Stimulated activated CD8-positive, alpha-beta memory T cell treated with anti-CD3 and anti-CD28 coated beads, Interleukin-7, amount 100 ng/mL, for 1 hour (primary cell): ENCODE measurements at regions not wholly inside any gene's neighbourhood (a gene's known extent, or its start where the extent isn't known, plus 50 kb on each side); places are given as distances from the start of the nearest gene placed in this dataset.

ENCODE experiments used
- DNase-seq, 2 donors: peaks; one replicate each; pipeline ENCODE4 v3.0.0-alpha.2; 2020; ENCODE audit warnings: low read depth in 2 of 2

DNA sequence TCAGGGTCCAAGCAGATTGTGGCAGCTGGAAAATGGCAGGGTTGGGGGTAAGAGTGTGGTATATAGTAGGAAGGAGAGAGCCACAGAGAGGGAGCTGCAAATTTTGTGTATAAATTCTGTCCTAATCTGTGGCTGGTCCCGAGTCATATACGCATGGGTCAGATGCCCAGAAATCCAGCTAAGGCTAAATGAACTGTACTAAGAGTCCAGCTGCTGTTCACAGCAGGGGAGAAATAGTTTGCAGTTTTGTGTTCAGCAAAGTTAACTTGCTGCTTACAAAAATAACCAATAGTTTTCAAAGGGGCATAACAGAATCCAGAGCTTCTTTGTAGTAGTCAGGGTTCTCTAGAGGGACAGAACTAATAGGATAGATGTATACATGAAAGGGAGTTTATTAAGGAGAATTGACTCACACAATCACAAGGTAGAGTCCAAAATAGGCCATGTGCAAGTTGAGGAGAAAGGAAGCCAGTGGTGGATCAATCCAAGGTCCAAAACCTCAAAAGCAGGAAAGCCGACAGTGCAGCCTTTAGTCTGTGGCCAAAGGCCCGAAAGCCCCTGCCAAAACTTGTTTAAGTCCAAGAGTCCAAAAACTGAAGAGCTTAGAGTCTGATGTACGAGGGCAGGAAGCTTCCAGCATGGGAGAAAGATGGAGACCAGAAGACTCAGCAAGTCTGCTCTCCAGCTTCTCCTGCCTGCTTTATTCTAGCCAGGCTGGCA, 146.1 kb upstream of the KBTBD8 start:
- DNase-seq = no peak

DNA sequence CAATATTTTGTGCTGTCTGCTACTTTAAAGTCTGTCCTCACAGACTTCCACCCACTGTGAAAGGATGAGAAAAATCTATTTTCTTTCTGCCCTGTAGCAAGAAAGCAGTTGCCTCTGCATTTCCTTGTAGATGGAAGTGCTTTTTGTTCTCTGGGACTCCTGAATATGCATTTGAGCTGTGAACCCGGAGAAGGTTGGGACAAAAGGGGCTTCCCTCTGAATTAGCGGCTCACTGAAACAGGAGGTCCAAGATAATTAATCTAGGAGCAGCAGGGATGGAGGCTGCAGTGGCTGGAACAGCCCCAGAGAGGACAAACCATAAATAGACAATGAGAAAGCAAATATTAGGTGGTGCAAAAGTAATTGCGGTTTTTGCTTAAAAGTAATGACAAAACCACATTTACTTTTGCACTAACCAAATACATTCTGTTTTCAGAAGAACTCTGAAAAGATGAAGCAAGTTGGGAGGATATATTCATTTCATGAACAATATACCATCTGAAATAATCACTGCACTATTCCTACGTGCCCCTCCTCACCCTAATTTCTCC, 143.4 kb upstream of the KBTBD8 start:
- DNase-seq = no peak

DNA sequence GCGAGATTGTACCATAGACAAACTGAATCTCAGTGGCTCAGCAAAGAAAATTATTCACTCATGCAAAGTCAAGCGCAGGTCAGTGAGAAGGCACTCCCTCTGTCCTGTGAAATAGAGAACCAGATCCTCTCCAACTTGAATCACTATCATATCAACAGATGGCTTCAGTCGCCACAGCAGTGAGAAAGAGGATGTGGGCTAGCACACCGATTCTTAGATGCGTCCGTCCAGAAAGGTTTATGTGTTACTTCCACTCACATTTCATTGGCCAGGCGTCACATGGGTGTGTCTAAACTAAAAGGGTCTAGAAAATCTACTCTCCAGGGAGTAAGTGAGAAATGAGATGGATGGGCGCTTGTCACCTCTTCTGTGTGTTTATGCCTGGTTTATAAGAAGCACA, 141.6 kb upstream of the KBTBD8 start:
- DNase-seq = no peak

DNA sequence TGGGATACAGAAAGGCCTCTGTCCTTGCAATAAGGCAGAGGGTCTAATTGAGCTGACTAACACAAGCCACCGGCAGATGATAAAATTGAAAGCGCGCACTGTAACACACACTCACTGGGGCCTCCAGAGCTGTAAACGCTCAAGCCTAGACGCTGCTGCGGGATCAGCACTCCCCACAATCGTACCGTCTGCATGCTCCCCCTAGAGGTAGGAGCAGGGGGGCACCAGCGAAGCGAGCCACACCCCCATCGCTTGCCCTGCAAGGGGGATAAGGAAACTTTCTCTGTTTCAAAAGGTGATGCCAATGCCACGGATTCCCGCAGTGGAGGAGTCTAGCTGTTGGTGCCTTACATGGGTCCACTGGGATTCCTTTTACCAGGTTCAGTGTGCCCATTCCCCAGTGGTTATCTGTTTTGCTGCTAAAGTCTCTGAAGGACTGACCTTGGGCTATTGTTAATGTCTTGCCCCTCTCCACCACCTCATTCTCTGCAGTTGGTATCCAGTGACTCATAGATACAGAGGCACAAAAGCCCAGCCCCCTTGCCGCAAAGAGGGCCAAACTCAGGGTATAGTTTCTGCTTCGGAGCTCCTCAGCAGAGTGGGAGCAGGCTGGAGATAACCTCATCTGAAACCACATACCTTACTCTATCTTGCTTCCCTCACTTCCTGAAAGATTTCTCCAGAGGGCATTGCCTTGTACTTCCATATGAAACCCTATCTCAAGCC, 139.3 kb upstream of the KBTBD8 start:
- no peak for DNase-seq

DNA sequence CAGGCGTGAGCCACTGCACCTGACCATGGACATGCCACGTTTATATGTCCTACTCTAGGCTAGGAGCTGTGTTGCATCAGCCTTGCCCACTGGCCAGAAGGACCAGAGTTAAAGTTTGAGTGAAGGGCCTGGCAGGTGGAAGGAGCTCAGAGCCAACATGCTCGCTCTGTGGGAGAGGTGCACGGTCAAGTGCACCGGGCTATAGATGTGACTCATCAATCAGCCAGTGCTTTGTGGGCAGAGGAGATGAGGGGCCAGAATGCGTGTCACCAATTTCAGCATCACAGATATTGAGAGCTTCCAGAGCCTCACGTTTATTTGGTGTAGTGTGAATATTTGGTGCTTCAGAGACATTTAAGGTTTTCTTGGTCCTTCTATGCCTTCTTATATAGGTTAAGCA, 137.3 kb upstream of the KBTBD8 start:
- no peak for DNase-seq

DNA sequence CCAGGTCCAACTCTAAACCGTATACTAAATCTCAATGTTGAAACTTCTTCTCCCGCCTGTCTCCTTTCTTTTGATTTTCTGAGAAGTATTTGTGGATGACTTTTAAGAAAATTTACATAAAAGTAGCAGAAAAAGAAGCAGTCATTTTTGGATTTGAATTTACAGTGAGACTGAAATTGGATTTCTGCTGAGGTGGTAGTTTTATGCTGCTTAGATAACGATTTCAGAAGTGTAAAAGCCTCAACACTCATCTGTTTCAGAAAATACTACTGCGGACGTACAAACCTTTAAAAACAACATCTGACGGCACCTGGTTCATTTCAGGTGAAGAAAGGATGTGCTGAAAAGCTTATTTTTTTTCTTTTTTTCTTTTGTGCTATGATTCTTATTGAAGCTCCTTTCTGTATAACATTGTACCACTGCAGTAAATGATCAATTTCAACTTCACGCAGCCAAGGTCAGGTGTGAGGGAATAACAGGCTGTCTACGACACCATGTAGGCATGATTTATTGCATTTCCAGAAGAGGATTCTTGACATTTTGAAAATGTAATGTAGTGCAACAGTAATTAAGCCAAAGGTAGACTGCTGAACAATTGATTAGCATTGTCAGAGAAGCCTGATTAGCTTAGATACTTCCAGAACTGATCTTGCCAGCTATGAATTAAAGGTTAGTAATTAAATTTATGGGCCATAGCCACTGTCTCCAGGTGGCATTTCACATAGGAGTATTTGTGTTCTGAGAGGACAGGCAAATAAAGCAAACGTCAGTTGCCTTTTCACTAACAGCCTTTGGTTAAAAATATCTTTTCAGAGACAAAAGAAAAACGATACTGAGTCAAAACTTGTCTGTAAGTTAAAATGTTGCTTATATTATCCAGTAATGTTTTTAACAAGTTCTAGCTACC, 134.6 kb upstream of the KBTBD8 start:
- no peak for DNase-seq

DNA sequence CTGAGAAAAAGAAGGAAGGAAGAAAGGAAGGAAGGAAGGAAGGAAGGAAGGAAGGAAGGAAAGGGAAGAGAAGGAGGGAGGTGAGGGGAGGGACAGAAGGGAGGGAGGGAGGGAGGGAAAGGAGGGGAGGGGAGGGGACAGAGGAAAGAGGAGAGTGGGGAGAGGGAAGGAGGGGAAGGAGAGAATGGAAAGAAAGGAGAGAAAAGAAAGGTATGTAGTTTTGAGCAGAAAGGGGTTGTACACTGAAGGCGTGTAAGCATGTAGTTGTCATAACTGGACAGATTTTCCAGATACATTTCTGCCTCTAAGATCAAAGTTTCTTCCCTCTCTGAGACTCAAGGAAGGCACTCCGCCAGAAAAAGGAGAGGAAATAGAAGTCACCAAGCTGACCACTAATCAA, 113.4 kb upstream of the KBTBD8 start:
- no peak for DNase-seq

DNA sequence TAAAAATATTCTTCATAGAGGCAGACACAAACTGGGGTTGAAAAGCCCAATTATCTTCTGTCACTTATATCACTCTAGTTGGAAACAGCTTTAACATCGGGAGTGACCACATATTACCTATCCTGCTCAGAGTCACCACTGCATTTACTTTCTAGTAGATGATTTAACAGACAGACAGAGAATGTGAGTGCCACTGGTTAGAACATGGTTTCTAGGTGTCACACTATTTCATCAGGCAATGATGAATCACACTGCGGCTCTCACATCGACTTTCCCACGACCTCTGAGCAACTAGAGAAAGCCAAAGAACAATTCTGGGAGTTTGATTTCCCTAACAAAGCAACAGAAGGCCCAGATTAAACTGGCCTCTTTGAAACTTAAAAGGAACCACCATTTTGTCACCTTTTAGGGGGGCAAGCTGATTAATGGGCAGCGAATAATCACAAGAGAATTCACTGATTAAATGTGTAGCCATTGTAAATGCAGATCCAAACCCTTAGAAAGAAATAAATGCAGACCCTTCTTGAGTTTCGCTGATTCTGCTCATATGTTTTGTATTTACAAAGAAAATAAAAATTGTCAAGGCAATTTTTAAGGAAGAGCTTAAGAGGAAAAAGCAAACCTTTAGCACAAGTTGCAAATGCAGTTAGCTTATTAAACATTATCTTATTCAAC, 112.6 kb upstream of the KBTBD8 start:
- no peak for DNase-seq

DNA sequence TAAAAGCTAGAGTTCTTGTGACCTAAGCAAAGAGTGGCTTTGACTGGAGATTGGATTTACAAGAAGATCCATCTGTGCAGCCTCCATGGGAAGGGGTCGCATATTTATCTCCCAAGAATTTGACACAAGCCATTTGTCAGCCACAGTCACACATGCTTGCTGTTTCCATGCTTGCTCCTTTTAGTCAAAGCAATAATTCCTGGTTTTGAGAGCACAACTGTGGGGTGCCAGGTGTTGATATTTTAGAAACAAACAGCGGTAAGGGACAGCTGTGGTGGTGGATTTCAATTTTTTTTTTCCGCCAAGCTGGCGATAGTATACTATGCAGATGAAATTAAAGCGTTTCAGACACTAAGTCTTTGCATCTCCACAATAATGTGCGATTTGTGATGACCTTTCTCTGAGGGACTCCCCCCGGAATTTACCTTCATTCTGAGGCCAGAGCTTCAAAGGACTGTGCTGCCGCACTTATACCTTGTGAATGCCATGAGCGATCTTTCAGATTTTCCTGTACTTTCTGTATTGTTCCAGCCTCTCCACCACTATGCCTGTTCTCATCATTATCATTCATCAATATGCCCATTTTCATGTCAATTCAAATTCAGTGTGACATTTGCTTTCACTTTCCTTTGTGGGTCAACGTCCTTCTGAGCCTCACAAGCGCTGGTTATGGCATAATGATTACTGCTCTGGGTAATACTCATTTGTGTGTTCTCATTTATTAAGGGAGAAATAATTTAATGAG, 108.2 kb upstream of the KBTBD8 start:
- DNase-seq = no peak

DNA sequence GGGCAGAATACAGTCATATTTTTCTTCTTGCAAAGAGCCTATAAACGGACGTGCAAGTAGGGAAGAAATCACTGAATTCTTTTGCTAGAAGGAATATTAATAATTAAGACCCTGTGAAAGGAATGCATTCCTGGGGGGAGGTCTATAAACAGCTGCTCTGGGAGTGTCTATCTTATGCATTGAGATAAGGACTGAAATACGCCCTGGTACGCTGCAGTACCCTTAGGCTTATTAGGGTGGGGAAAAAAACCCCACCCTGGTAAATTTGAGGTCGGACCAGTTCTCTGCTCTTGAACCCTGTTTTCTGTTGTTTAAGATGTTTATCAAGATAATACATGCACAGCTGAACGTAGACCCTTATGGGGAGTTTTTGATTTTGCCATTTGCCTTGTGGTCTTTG, 100.0 kb upstream of the KBTBD8 start:
- DNase-seq = no peak

DNA sequence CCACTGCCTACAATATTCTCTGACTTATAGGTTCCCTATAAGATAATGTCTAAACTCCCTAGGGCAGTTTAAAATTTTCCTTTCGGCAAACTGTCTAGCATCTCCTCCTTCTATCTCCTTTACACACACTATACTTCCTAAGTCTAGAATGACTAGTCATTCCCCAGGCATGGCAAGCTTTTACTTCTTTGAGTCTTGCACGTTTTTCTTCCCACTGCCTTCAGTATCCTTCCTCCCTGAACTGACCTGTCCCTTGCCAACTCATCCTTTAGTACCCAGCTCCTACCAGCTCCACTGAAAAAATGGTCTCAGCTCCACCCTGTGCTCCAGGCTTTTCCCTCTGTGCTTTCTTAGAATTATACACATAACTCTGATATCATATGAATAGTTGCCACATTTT, 93.8 kb upstream of the KBTBD8 start:
- no peak for DNase-seq

DNA sequence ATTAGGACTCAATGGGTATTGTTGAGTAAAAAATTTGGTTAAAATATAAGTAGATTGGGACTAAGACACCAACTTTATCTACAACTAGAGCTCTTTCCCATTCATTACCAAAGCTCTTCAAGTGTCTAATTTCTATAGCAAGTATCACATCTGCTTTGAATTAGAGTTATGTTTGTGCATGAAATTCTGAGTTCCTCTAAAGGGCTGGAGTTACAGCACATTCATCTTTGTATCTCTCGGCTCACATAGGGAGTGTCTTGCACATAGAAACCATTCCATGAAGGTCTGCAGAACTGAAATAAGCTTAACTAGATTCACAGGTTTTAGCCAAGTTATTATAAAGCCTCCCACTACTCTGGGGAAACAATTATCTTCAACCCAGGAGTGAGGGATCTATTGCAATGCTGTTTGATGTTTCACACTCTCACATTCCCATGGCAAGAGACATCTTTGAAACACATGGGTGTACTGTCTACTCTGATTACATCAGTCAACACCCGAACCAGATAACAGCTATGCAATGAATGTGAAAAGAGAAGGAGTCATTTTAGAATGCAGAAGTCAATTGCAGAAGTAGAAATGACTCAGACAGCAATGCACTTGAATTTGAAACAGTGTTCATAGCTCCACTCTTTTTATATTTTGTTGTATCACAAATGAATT, 93.1 kb upstream of the KBTBD8 start:
- no peak for DNase-seq

DNA sequence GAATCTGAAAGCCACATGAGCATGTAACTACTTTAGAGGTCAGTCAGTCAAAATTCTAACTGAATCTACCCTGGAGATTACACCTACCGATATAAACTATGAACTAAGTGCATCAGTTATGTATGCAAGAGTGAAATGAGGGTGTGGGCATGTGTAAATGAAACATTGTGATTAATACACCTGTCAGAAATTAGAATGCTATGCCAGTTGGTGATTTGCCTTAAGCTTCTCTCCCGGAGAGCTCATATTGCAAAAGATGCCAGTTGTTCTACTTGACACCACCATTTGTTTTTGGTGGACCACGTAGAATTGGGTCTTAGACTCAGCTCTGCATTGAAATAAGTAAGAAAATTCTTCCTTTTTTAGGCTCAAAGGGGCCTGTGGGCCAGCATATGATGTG, 91.0 kb upstream of the KBTBD8 start:
- no peak for DNase-seq

DNA sequence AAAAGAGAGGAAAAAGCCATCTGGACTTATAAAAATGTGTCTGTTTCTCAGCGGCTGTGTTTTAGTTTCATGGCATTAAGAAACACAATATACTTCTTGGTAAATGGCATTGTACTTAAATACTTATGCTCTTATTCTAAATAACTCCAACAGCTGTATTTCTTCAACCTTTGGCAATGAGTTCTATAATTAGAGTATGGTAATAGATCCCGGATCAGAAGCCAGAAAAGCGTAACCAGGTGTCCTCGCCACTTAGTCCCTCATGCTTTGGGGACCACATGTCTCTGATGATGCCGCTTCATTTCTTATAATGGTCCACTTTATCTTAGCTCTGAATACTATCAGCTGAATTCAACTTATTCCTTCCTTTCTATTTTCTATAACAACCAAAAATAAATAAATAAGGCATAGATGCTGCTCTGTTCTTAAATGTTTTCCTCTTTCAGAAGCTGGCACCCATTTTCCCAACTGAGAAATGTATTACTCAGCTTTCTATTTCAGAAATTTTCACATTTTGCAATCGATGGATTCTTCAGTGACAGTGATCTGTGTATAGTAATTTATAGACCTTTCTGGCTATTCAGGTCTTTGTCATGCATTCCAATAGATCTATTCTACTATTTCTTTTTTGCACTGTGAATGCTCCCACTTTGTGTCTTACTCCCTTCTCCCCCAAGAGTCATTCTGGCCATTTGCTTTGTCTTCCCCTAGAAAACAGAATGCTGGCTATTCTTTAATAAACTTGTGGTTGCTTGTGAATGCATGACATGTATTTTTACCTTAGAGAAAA, 87.6 kb upstream of the KBTBD8 start:
- no peak for DNase-seq

DNA sequence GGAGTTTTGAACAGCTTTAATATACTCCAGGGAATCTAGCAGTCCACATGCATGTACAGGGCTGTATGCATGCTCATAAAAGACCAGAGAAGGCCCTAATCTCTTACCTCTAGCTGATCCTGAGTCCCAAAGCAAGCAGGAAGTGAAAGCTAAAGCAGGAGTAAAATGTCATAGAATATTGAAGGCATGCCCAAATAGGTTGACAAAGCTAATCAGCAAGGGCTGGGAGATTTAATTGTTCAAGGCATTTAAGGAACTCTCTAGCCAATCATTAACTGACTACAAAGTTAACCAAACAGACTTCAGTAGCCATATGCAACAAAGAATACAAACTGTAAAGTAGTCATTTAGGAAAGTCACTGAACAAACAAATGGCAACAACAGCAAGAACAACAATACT, 85.8 kb upstream of the KBTBD8 start:
- DNase-seq = no peak

DNA sequence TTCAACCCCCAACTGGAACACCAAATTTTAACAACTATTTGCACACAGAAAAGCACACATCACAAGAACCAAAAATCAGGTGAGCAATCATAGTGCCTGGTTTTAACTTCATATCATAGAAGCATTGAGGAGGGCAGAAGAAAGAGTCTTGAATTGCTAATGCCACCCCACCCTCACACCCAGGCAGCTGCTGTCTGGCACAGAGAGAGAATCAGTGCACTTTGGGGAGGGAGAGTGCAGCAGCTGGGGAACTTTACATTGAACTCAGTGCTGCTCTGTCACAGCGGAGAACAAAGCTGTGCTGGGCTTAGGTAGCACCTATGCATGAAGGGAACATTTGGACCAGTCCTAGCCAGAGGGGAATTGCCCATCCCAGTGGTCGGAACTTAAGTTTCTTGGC, 76.0 kb upstream of the KBTBD8 start:
- no peak for DNase-seq

DNA sequence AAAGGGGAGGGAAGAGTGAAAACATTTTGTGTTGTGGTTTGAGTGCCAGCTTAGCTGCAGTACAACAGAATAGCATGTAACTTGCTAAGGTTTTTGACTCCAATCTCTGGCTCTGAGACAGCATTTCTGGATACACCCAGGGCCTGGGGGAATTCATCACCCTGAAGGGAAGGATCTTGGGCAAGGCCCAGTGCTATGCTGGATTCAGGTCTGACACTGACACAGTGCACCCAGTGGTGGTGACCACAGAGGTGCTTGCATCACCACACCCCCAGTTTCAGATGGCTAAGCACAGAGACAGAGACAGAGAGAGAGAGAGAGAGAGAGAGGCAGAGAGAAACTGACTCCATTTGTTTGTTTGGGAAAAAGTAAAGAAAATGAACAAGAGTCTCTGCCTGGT, 74.1 kb upstream of the KBTBD8 start:
- no peak for DNase-seq

DNA sequence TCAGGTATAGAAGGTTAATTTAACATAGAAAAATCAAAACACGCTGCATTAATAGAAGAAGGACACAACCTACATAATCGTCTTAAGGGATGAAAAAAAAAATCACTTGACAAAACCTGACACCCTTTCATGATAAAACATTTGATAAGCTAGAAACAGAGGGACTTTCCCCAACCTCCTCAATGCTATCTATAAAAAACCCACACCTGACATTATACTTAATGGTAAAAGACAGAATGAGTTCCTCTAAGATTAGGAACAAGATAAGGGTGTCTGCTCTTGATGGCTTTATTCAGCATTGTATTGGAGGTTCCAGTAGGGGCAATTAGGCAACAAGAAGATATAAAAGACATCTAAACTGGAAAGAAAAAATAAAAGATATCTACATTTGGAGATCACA, 69.9 kb upstream of the KBTBD8 start:
- no peak for DNase-seq

DNA sequence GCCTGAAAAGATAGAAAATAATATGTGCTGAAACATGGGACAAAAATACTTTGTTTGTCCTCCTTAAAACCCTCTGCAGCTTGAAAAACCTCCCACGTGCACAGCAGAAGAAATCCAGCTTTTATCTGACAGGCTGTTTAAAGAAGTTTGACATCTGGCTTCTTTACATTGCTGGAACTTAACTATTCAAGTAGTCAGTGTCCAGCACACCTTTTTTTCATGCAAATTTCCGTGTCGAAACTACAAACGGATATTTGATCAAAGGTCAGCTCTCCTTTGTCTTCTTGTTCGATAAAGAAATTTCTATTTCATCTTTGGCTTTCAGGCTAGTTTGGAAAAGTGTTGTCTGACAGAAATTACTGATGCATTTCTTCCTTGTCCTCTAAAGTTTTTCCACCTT, 66.8 kb upstream of the KBTBD8 start:
- no peak for DNase-seq

DNA sequence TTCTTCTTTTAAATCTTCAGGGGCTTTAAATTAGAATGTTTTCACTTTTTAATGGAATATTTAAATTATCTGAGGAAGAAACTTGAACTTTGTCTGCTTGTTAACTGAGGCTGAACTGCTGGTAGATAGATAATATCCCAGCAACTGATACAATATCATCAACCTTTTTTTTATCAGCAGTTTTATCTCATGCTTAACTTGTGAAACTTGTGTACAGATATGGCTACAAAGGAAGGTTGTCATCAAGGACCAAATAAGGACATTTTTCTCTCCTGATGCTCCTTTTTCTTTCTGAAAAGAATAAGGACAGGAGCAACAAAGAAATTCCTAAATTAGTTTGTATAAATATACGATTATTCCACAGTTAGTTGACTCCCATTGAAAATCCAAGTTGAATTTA, 66.4 kb upstream of the KBTBD8 start:
- DNase-seq = no peak
